GM10266 (cell line): ENCODE measurements at regions not wholly inside any gene's neighbourhood (a gene's known extent, or its start where the extent isn't known, plus 50 kb on each side); places are given as distances from the start of the nearest gene placed in this dataset.

Source experiments
- DNase-seq: peaks from one replicate; pipeline ENCODE4 v3.0.0; 2012; ENCODE audit errors: extremely low spot score
- CTCF ChIP-seq: IDR thresholded peaks from 2 replicates; pipeline ENCODE4 v1.5.1; 2012; ENCODE audit warnings: mild to moderate bottlenecking, low read depth; ENCODE audit not compliant: control insufficient read depth, insufficient read depth; ENCODE audit errors: missing control alignments

DNA sequence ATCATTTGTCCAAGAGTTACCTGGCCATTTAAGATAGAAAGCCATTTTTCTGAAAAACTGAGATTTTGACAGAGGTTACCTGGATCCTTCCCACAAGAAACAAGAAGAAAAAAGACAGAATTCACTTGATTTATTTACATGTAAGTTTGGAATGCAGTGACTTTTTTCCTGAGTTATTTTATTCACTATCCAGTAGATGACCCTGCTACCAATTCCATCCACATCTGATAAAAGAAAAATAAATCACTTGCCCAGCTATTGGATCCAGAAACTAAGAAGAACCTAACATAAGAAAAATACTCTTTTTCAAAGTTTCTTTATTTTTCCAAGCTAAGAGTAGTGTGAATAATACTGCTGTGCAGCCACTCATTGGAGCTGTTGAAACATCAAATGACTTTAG lies 275.2 kb downstream of the CETN3 start:
- no peak for TF ChIP-seq CTCF
- DNase-seq = no peak

GRCh38 chr5:90133941-90134340 lies 275.6 kb downstream of the CETN3 start:
- no peak for TF ChIP-seq CTCF
- DNase-seq = no peak

- no peak for TF ChIP-seq CTCF
- DNase-seq = peak; percentile 39
Observed at GRCh38 chr5:90131383-90132133, 278.0 kb downstream of the CETN3 start.

- no peak for DNase-seq
- TF ChIP-seq CTCF = no peak
Observed at GRCh38 chr5:90128551-90128950, 281.0 kb downstream of the CETN3 start.

DNA sequence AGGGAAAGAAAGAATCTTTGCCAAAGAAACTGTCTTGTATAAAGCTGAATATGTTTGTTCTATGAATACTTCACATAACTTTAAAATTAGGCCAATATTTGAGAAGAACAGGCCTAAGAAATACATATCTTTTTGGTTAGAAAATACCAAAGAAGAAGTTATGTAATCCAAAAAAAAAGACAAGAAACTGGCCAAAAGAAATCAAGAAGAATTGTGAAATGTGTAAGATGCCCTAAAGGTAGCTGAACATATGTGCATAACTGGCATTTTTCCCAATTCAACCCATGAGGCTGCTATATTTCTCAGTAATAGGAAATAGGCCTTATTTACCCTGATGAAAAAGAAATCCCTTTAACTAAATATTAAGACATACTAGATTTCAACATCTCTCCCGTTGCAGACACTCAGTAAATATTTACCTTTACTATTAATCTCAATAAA lies 290.0 kb downstream of the CETN3 start:
- DNase-seq = no peak
- no peak for TF ChIP-seq CTCF

DNA sequence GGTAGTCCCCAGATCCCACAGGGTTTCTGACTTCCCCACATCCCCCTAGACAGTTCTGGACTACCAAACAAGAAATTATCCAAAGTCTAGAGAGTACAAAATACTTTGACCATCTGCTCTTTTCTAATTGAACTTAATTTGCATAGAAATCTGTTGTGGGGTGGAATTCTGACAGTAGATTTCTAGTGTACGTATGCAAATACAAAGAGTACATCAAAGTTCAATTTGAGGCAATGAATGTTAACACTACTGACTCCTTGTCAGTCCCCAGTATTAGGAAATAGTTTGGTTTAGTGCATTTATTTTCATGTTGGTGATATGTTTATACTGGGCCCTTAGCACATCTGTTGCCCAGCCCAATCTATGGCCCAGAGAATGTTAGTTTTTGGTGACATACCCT lies 292.6 kb downstream of the CETN3 start:
- no peak for DNase-seq
- TF ChIP-seq CTCF = no peak

DNA sequence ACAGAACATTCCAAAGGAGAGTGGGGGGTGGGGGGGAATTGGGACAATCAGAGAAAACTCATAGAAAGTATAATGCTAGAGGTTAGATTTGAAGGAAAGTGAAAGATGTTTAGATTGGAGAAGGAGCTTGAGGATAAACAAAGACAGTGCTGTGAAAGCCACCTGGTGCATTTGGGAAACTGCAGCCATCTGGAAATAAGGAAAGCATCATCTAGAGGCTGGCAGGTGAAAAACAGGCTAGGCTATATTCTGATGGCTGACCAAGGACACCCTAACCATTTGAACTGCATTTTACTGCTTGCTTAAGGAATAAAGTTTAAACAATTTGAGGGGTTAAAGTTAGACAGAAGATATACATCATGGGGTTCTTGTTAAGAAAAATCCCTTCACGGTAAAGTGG lies 296.4 kb downstream of the CETN3 start:
- no peak for TF ChIP-seq CTCF
- DNase-seq = no peak
